Body of pancreas (tissue), 4 donors: ENCODE measurements at regions not wholly inside any gene's neighbourhood (a gene's known extent, or its start where the extent isn't known, plus 50 kb on each side); places are given as distances from the start of the nearest gene placed in this dataset.

Source experiments
- ATAC-seq: fragments of 150-250 bp; one replicate; pipeline ENCODE4 v1.9.1; 2016
- DNase-seq, 4 donors: peaks; one replicate each; pipeline ENCODE4 v3.0.0-alpha.2; 2019
- H3K27ac ChIP-seq, 4 donors: fragments of 200-600 bp; sonication (generic); 1 replicate in 3 of 4; 2 replicates in 1 of 4; pipeline versions ENCODE4 v1.5.1 to v1.6.1; 2016 to 2019; ENCODE audit warnings: mild to moderate bottlenecking in 1 of 4, mixed read lengths in 1 of 4, moderate library complexity in 1 of 4
- H3K27me3 ChIP-seq, 2 donors: fragments of 200-600 bp; sonication (generic); one replicate each; pipeline ENCODE4 v1.6.0; 2016; ENCODE audit warnings: mild to moderate bottlenecking in 1 of 2
- H3K36me3 ChIP-seq, 2 donors: fragments of 200-600 bp; sonication (generic); replicated peaks in 1 of 2; 2 replicates each; pipeline ENCODE4 v1.5.1; 2016; ENCODE audit warnings: low read depth in 2 of 2; ENCODE audit not compliant: insufficient read depth in 1 of 2
- H3K4me1 ChIP-seq: fragments of 200-600 bp; sonication (generic); one replicate; pipeline ENCODE4 v1.6.0; 2016
- H3K4me3 ChIP-seq, 2 donors: fragments of 200-600 bp; sonication (generic); 1 replicate in 1 of 2; 2 replicates in 1 of 2; pipeline ENCODE4 v1.5.1; 2016 to 2019
- H3K9me3 ChIP-seq, 3 donors: fragments of 200-600 bp; sonication (generic); 1 replicate in 2 of 3; 2 replicates in 1 of 3; pipeline ENCODE4 v1.5.1; 2016
- POLR2A ChIP-seq, 3 donors: fragments of 450-650 bp; IDR thresholded peaks; one replicate each; pipeline ENCODE4 v1.6.1; 2016; ENCODE audit warnings: antibody characterized with exemption in 3 of 3, mild to moderate bottlenecking in 2 of 3
- WGBS, 2 donors: methylation state at CpG; one replicate each; pipeline ENCODE4 v1.1.5; 2017; 5-methylcytosine and 5-hydroxymethylcytosine counted together
- intact Hi-C: fragments of 100-400 bp; cut with DNase I; formaldehyde crosslinking; loops from one replicate; pipeline ENCODE4 v1.15.1; 2023
- TF ChIP-seq, protein P1 (sequence below), 7 experiments: fragments of 450-650 bp in 4 of 7; fragments of 200-600 bp in 3 of 7; sonication (generic) in 3 of 7; IDR thresholded peaks; one replicate each; pipeline ENCODE4 v1.5.1; 2016 to 2019; ENCODE audit warnings: antibody characterized with exemption in 7 of 7

DNA sequence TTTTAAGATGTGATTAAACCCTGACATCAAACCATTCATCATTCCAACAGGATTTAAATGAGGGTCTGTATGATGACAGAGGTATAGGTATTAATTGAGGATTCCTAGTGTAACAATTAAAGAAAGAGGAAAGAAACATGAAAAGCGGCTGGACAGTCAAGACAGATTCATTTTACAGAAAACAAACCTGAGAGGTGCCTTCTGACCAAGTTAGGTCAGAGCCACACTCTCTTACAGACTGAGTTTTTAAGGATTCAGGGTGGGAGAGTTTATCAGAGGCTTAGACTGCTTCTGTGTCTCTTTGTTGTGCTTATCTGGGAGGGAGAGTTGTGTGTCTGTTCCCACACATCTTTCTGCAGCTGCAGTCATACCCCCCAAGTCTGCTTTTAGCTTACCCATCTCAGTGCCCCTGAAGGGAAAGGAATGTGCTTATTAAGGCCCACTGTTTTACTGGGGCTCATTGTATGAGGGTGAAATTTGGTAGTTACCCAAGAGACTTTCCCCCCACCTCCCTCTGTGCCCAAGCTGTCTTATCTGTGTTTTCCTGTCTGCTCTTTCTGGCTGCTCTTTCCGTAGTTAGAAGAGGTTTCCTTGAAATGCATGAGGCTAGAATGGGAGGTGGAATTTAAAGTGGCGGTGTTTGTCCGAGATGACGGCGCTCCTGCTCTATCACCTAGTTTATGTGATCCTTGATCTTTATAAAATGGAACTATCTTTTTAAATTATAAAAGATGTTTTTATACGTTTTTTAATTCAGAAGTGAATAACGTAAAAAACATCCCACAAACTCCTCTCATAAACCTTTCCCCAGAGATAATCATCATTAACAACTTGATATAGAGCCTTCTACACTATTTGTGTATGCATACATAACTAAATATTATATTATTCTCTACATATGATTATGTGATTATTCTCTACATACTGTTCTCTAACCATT lies 96.0 kb upstream of the TNFSF4 start:
- no peak for DNase-seq
- 69% methylated on average over 8 of the region's 8 CpGs for WGBS, 2 donors
- Histone ChIP-seq H3K9me3 (no peaks in the 10 kb centered on the region), H3K27ac (no peak overlapping the region), H3K27me3 (no peaks in the 10 kb centered on the region), H3K4me3 (no peak overlapping the region), H3K4me1 (no peaks in the 10 kb centered on the region), H3K36me3 (no peaks in the 10 kb centered on the region)
- no peak for ATAC-seq
- intact Hi-C loops: no loop called here
- TF ChIP-seq, protein P1, sequence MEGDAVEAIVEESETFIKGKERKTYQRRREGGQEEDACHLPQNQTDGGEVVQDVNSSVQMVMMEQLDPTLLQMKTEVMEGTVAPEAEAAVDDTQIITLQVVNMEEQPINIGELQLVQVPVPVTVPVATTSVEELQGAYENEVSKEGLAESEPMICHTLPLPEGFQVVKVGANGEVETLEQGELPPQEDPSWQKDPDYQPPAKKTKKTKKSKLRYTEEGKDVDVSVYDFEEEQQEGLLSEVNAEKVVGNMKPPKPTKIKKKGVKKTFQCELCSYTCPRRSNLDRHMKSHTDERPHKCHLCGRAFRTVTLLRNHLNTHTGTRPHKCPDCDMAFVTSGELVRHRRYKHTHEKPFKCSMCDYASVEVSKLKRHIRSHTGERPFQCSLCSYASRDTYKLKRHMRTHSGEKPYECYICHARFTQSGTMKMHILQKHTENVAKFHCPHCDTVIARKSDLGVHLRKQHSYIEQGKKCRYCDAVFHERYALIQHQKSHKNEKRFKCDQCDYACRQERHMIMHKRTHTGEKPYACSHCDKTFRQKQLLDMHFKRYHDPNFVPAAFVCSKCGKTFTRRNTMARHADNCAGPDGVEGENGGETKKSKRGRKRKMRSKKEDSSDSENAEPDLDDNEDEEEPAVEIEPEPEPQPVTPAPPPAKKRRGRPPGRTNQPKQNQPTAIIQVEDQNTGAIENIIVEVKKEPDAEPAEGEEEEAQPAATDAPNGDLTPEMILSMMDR (IDR thresholded peaks at IDR 0.05): no peak
- no peak for TF ChIP-seq POLR2A (IDR thresholded peaks at IDR 0.05)

DNA sequence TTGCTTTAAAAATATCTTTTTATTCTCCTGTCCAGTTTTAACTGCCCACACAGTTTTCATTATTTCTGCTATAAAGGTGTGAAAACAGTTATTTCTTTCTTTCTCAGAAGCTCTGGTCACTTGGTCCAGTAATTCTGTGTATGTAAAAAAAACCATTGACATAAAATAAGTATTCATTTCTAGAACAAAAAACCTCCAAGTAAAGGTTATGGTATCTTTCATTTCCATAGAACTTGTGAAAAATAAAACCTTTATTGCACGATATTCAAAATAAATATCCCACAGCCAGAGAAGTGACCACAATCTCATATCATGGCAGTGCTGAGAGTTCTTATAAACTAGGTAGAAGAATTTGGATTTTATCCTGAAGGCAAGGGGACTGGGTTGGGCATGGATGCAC lies 96.9 kb upstream of the TNFSF4 start:
- DNase-seq (no peak), ATAC-seq (no peak)
- no peak overlapping the region for H3K27ac ChIP-seq
- no peaks in the 10 kb centered on the region for H3K27me3 ChIP-seq
- intact Hi-C loops: no loop called here
- 86 to 93% methylated on average over 1 of the region's 1 CpG for WGBS, 2 donors
- no peaks in the 10 kb centered on the region for H3K9me3 ChIP-seq
- no peak overlapping the region for H3K4me3 ChIP-seq
- H3K36me3 ChIP-seq: no peaks in the 10 kb centered on the region
- no peaks in the 10 kb centered on the region for H3K4me1 ChIP-seq
- TF ChIP-seq POLR2A (IDR thresholded peaks at IDR 0.05): no peak
- TF ChIP-seq, protein P1 (IDR thresholded peaks at IDR 0.05): no peak

DNA sequence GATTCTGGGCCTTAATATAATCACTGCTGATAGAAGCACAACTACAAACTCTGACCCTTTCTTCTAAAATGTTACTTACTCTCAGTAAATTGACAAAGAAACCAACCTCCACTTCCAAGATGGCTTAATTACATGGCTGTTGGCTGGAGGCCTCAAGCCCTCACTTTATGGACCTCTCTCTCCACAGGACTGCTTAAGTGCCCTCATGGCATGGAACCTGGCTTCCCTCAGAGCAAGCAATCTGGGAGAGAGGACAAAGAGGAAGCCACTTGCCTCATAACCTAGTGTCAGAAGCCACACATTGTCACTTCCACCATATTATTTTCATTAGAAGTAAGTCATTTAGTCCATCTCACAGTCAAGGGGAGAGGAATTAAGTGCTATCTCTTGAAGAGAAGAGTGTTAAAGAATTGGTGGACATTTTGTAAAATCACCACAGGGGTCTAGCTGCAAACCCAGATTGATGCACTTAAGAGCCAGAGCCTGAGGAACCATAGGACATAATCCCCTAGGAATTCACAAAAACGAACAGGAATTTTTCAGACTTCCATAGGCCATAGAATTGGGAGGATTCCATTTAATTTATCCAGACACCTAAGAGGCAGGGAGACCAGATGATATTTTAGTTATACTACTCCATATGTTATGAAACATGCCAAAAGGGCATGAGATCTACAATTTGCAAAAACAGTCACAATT lies 97.5 kb upstream of the TNFSF4 start:
- Histone ChIP-seq H3K27me3 (no peaks in the 10 kb centered on the region), H3K4me3 (no peak overlapping the region), H3K9me3 (no peaks in the 10 kb centered on the region), H3K36me3 (no peaks in the 10 kb centered on the region), H3K27ac (no peak overlapping the region), H3K4me1 (no peaks in the 10 kb centered on the region)
- ATAC-seq: no peak
- no peak for TF ChIP-seq POLR2A (IDR thresholded peaks at IDR 0.05)
- TF ChIP-seq, protein P1 (IDR thresholded peaks at IDR 0.05): no peak
- intact Hi-C loops: no loop called here
- DNase-seq: no peak
- WGBS, 2 donors: 59 to 62% methylated on average over 1 of the region's 1 CpG

DNA sequence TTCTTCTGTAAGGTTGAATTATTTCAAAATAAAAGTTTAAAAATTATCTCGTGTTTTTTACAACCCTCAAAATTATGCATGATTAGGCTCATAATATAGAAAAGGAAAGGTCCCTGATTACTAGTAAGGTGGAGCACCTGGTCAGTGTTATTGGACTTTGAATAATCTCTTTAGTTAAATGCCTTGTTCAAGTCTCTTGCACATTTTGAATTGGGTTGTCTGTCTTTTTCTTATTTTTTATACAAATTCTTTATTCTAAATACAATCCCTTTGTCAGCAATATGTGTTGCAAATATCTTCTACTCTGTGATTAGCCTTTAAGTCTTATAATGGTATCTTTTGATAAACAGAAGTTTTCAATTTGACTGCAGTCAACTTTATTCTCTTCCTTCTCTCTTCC lies 100.7 kb upstream of the TNFSF4 start:
- Histone ChIP-seq H3K9me3 (no peaks in the 10 kb centered on the region), H3K4me1 (no peaks in the 10 kb centered on the region), H3K4me3 (no peak overlapping the region), H3K27ac (no peak overlapping the region), H3K36me3 (no peaks in the 10 kb centered on the region), H3K27me3 (no peaks in the 10 kb centered on the region)
- DNase-seq (no peak), ATAC-seq (no peak)
- intact Hi-C loops: no loop called here
- 52 to 53% methylated on average over 1 of the region's 1 CpG for WGBS, 2 donors
- no peak for TF ChIP-seq POLR2A (IDR thresholded peaks at IDR 0.05)
- TF ChIP-seq, protein P1 (IDR thresholded peaks at IDR 0.05): no peak
